Heart left ventricle (tissue), 13 donors: ENCODE measurements at regions not wholly inside any gene's neighbourhood (a gene's known extent, or its start where the extent isn't known, plus 50 kb on each side); places are given as distances from the start of the nearest gene placed in this dataset.

Source experiments
- CTCF ChIP-seq, 12 donors: fragments of 200-600 bp; sonication (generic) in 4 of 12; IDR thresholded peaks; one replicate each; pipeline versions ENCODE4 v1.5.0 to v1.8.0; 2018 to 2022; ENCODE audit warnings: antibody characterized with exemption in 12 of 12, mild to moderate bottlenecking in 5 of 12
- POLR2A ChIP-seq, 2 donors: fragments of 450-650 bp; IDR thresholded peaks; one replicate each; pipeline ENCODE4 v1.6.1; 2017; ENCODE audit warnings: antibody characterized with exemption in 2 of 2, mild to moderate bottlenecking in 2 of 2, moderate library complexity in 2 of 2
- donor health status: ischemic (EF 13 %, LVEDD 7.1; RV severe dilation, severe dysfunction).
- donor health status: DM: no; HTN: yes; CAD: no.
- donor health status: DM: no; HTN: no; CAD: no.
- donor health status: ischemic (EF 25% LVEDD 6.9; RV normal size, moderate dysfunction).
- donor health status: ischemic (EF 25% LVEDD 5.7; RV mildly dilated, moderate dysfunction).
- donor health status: ischemic (EF 35%, LVEDD 5.7; RV mildly dilated, moderate dysfunction).
- donor health status: nonischemic (EF 11% LVEDD 7.7; RV severe dilation, severe dysfunction).
- donor health status: DM: yes; HTN: yes; CAD: no.
- donor health status: PGD.
- donor health status: ischemic (EF 29% LVEDD 5.4; RV normal size, mild dysfunction).
- donor health status: nonischemic (EF 23%, LVEDD 6.1; RV moderate dilation, normal function).

DNA sequence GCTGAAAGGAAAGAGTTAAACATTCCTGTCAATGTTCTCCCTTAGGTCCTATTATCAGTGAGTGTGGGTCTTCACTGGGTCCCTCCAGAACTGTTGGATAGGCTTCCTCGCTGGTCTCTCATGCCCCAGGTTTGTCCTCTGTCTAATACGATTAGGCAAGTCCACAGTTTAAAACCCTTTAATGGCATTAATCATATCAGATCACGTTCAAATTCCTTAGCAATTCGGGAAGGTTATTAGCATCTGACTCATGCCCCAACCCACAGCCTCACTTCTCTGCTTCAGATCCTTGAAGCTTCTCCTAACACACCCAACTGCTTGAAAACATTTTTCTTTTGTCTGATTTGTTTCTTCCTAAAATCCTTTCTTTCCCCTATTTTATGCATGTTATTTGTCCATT, 224.3 kb upstream of the ATP10A start:
- TF ChIP-seq CTCF (IDR thresholded peaks at IDR 0.05) (no peak), POLR2A (IDR thresholded peaks at IDR 0.05) (no peak)
